Colonic mucosa (tissue), 4 donors: ENCODE measurements at regions not wholly inside any gene's neighbourhood (a gene's known extent, or its start where the extent isn't known, plus 50 kb on each side); places are given as distances from the start of the nearest gene placed in this dataset.

Experiments
- DNase-seq: peaks from one replicate; pipeline ENCODE4 v3.0.0-alpha.2; 2020
- H3K27ac ChIP-seq: fragments of 200-600 bp; one replicate; pipeline ENCODE4 v1.8.0; 2021
- H3K27me3 ChIP-seq: fragments of 200-600 bp; one replicate; pipeline ENCODE4 v1.8.0; 2021
- H3K36me3 ChIP-seq: fragments of 200-600 bp; one replicate; pipeline ENCODE4 v1.8.0; 2021
- H3K4me1 ChIP-seq: fragments of 200-600 bp; one replicate; pipeline ENCODE4 v1.8.0; 2021; ENCODE audit warnings: mild to moderate bottlenecking
- H3K4me3 ChIP-seq: fragments of 200-600 bp; one replicate; pipeline ENCODE4 v1.8.0; 2021
- H3K9ac ChIP-seq, 2 donors: one replicate each; pipeline ENCODE4 v1.7.0; 2013; ENCODE audit warnings: control low read depth in 2 of 2, low read depth in 2 of 2, low read length in 2 of 2
- H3K9me3 ChIP-seq: fragments of 200-600 bp; one replicate; pipeline ENCODE4 v1.8.0; 2021
- CTCF ChIP-seq: fragments of 200-600 bp; IDR thresholded peaks from one replicate; pipeline ENCODE4 v1.8.0; 2022; ENCODE audit warnings: antibody characterized with exemption, mild to moderate bottlenecking
- intact Hi-C: fragments of 100-400 bp; cut with DNase I; formaldehyde crosslinking; loops from one replicate; pipeline ENCODE4 v1.14.1; 2022
- donor health status: healthy.
- donor health status: DM: no; HTN: no; CAD: no.
- donor health status: DM: no; HTN: no; CAD: no.

DNA sequence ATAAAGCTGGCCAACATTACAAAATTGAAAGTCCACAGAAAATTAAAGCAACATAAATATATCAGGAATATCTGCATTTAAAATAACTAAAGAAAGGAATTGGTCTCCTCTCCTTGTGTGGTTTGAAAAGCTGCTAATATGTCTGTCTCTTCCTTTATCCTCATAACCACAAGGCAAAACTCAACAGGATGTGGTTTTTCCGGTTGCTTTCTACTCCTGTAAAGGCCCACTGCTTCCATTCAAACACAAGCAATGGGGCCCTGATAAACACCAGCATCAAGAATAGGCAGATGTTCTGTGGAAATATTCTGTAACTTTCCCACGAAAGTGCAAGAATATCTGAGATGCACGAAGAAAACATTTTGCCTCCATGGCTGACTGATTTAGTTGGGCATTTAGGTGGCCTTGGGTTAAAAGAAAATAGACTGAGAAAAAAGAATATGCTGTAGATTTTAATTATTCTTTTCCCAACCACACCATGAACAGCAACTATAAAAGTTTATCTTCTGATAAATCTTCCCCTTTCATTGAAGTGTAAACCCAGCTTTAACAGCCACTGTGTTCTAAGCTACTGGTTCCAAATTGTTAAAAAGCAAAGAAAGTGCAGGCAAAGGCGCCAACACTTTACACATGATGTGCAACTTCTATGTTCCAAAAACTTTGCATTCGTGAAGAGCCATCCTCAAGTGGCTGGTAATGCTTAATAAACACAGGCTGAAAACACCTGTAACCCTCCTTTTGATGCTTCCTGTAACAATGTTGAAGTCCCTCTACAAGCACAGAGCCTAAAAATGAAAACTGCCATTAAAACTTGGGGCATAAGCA is 50.5 kb upstream of the NDST3 start:
- Histone ChIP-seq H3K9me3 (no peaks in the 10 kb centered on the region), H3K36me3 (no peaks in the 10 kb centered on the region), H3K4me1 (no peaks in the 10 kb centered on the region), H3K4me3 (no peak overlapping the region), H3K9ac (no peak overlapping the region), H3K27me3 (no peaks in the 10 kb centered on the region), H3K27ac (no peak overlapping the region)
- TF ChIP-seq CTCF, result no peak
- no peak for DNase-seq
- intact Hi-C loops, result no loop called here

GRCh38 chr4:117984366-117984680 is 50.0 kb upstream of the NDST3 start:
- intact Hi-C loops, result no loop called here
- H3K9ac ChIP-seq, result no peak overlapping the region
- H3K4me3 ChIP-seq, result no peak overlapping the region
- no peaks in the 10 kb centered on the region for H3K4me1 ChIP-seq
- H3K27me3 ChIP-seq, result no peaks in the 10 kb centered on the region
- H3K27ac ChIP-seq, result no peak overlapping the region
- no peaks in the 10 kb centered on the region for H3K9me3 ChIP-seq
- DNase-seq, result no peak
- no peak for TF ChIP-seq CTCF
- no peaks in the 10 kb centered on the region for H3K36me3 ChIP-seq
